IPS-20b (cell line): ENCODE measurements at regions not wholly inside any gene's neighbourhood (a gene's known extent, or its start where the extent isn't known, plus 50 kb on each side); places are given as distances from the start of the nearest gene placed in this dataset.

Experiments used
- H3K27ac ChIP-seq: one replicate; pipeline ENCODE4 v1.5.1; 2013; ENCODE audit warnings: low read length
- H3K27me3 ChIP-seq: 2 replicates; pipeline ENCODE4 v1.6.1; 2013; ENCODE audit warnings: mild to moderate bottlenecking, low read length, inconsistent platforms; ENCODE audit not compliant: insufficient read depth
- H3K36me3 ChIP-seq: 2 replicates; pipeline ENCODE4 v1.6.1; 2013; ENCODE audit warnings: low read depth, mild to moderate bottlenecking, inconsistent platforms, low read length, moderate library complexity; ENCODE audit not compliant: insufficient read depth
- H3K4me1 ChIP-seq: 2 replicates; pipeline ENCODE4 v1.6.1; 2013; ENCODE audit warnings: mild to moderate bottlenecking, control low read depth, inconsistent platforms, low read length, moderate library complexity; ENCODE audit not compliant: insufficient read depth
- H3K4me3 ChIP-seq: 2 replicates; pipeline ENCODE4 v1.5.1; 2013; ENCODE audit warnings: mild to moderate bottlenecking, low read length, inconsistent platforms
- H3K9ac ChIP-seq: 2 replicates; pipeline ENCODE4 v1.6.1; 2013; ENCODE audit warnings: low read depth, mild to moderate bottlenecking, inconsistent platforms, low read length, moderate library complexity
- H3K9me3 ChIP-seq: 2 replicates; pipeline ENCODE4 v1.6.1; 2013; ENCODE audit warnings: mild to moderate bottlenecking, low read depth, low read length, inconsistent platforms; ENCODE audit not compliant: insufficient read depth

DNA sequence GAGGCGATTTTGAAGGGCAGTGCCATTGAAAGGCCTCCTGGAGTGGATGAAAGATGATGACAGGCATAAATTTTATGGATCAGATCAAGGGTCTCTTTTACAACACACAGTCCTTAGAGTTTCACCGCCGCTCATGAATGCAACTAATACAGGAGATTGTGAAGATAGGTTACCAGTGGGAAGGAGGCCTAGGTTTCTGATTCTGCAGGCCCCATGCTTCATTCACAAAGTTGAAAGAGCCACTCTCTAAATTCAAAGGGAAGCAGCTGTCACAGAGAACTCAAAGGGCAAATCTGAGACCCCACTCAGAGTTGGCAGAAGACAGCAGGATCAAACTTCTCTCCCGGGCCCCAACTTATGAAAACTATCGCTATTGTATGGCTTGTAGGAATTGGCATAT lies 137.6 kb downstream of the MAP3K7 start:
- no peak overlapping the region for H3K27ac ChIP-seq
- no peak overlapping the region for H3K9ac ChIP-seq
- H3K9me3 ChIP-seq: no peaks in the 10 kb centered on the region
- H3K4me3 ChIP-seq: no peak overlapping the region
- no peaks in the 10 kb centered on the region for H3K27me3 ChIP-seq
- H3K4me1 ChIP-seq: peaks cover 30% of the 10 kb centered on the region
- no peaks in the 10 kb centered on the region for H3K36me3 ChIP-seq

- H3K27me3 ChIP-seq: no peaks in the 10 kb centered on the region
- peaks cover 32% of the 10 kb centered on the region for H3K4me1 ChIP-seq
- H3K36me3 ChIP-seq: no peaks in the 10 kb centered on the region
- H3K9me3 ChIP-seq: no peaks in the 10 kb centered on the region
- H3K27ac ChIP-seq: no peak overlapping the region
- H3K9ac ChIP-seq: no peak overlapping the region
- no peak overlapping the region for H3K4me3 ChIP-seq
These were observed 138.0 kb downstream of the MAP3K7 start for GRCh38 chr6:90448836-90449235.

- Histone ChIP-seq H3K9ac (no peak overlapping the region), H3K27ac (no peak overlapping the region), H3K4me1 (peaks cover 42% of the 10 kb centered on the region), H3K9me3 (no peaks in the 10 kb centered on the region), H3K4me3 (no peak overlapping the region), H3K27me3 (no peaks in the 10 kb centered on the region), H3K36me3 (no peaks in the 10 kb centered on the region)
These were observed 140.7 kb downstream of the MAP3K7 start for GRCh38 chr6:90446164-90446563.

DNA sequence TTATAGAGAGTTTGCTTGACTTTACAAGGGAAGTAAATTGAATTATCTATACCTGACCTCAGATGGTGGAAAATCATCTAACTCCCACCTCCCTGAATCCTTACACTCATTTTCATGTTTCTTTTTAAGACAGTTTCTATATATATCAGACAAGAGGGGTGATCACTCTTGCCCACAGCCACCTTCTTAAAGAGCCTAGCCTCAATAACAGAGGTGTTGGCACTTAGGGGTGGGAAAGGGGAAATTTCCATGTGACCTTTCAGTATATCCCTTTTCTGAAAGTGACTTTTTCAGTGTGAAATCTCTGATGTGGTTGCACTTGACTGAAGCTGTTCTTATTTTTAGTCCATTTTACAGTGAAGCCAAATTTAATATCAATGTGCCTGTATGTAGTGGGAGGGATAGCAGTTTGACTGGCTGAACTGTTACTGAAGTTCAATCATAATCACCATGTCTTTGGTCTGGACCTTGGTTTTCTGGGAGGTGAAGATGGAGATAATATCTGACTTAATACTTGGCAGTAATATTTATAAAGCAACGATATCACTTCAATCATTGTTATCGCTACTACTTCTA lies 141.3 kb downstream of the MAP3K7 start:
- Histone ChIP-seq H3K36me3 (no peaks in the 10 kb centered on the region), H3K4me3 (no peak overlapping the region), H3K27ac (no peak overlapping the region), H3K9me3 (no peaks in the 10 kb centered on the region), H3K4me1 (peaks cover 42% of the 10 kb centered on the region), H3K9ac (no peak overlapping the region), H3K27me3 (no peaks in the 10 kb centered on the region)

DNA sequence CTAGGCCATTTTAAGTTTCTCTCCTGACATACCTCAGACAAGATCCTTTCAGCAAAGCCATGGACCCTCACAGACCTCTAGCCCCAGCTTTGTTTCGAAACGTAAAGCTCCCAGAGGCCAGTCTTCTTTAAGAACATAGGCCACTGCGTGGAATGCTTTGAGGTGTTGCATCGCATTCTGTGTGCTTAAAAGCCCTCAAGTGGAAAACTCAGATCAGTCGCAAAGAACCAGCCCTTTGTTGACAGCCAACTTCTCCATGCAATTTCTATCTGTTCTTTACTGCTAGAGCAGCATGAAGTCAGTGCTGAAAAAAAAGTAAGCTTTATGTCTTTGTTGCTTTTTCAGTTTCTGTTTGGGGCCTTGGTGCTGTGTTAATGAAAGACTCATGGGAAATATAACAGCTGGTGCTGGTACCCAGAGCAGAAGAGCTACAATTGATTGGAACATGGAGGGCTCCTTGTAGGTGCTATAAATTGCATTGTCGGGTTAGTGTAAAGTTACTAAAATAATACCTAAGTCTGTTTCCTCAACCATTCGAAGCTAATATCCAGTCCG lies 142.6 kb downstream of the MAP3K7 start:
- H3K4me3 ChIP-seq: no peak overlapping the region
- H3K9ac ChIP-seq: no peak overlapping the region
- H3K27me3 ChIP-seq: no peaks in the 10 kb centered on the region
- H3K27ac ChIP-seq: no peak overlapping the region
- H3K4me1 ChIP-seq: peaks cover 29% of the 10 kb centered on the region
- no peaks in the 10 kb centered on the region for H3K9me3 ChIP-seq
- no peaks in the 10 kb centered on the region for H3K36me3 ChIP-seq

GRCh38 chr6:90442366-90442765 lies 144.5 kb downstream of the MAP3K7 start:
- Histone ChIP-seq H3K4me1 (peaks cover 33% of the 10 kb centered on the region), H3K9me3 (no peaks in the 10 kb centered on the region), H3K27ac (no peak overlapping the region), H3K9ac (no peak overlapping the region), H3K27me3 (no peaks in the 10 kb centered on the region), H3K36me3 (no peaks in the 10 kb centered on the region), H3K4me3 (no peak overlapping the region)

GRCh38 chr6:90440586-90441283 lies 144.1 kb upstream of the BACH2 start:
- Histone ChIP-seq H3K27ac (no peak overlapping the region), H3K9ac (no peak overlapping the region), H3K36me3 (no peaks in the 10 kb centered on the region), H3K27me3 (no peaks in the 10 kb centered on the region), H3K4me1 (peaks cover 44% of the 10 kb centered on the region), H3K9me3 (no peaks in the 10 kb centered on the region), H3K4me3 (no peak overlapping the region)

DNA sequence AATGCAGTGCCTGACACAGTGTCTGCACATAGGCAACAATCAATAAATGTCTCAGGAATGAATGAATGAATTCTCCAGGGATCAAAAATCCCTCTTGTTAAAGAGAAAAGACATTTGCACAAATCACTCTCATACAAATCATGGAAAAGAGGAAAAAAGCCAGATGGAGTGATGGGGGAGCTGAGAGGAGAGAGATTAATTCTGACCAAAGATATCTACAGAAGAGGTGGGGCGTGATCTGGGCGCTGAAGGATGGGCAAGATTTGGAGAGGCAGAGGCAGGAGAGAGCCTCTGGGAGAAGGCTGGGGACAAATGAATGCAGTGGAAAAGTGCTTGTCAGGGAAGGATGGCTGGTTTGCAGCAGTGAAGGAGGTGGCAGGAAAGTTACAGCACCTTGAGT lies 142.9 kb upstream of the BACH2 start:
- H3K4me1 ChIP-seq: peaks cover 55% of the 10 kb centered on the region

GRCh38 chr6:90436403-90436802 lies 139.8 kb upstream of the BACH2 start:
- no peak overlapping the region for H3K9ac ChIP-seq
- peaks cover 39% of the 10 kb centered on the region for H3K4me1 ChIP-seq
- H3K9me3 ChIP-seq: peaks cover 8% of the 10 kb centered on the region; the same call in 1 of the 2 replicates
- H3K4me3 ChIP-seq: no peak overlapping the region
- H3K27ac ChIP-seq: no peak overlapping the region
- H3K27me3 ChIP-seq: no peaks in the 10 kb centered on the region
- H3K36me3 ChIP-seq: no peaks in the 10 kb centered on the region

More for the DNA sequence above, 142.9 kb upstream of the BACH2 start:
- Histone ChIP-seq H3K4me3 (no peak overlapping the region), H3K9ac (no peak overlapping the region), H3K27ac (no peak overlapping the region), H3K9me3 (no peaks in the 10 kb centered on the region), H3K36me3 (no peaks in the 10 kb centered on the region), H3K27me3 (no peaks in the 10 kb centered on the region)

GRCh38 chr6:90435207-90435899 lies 138.7 kb upstream of the BACH2 start:
- Histone ChIP-seq H3K27me3 (no peaks in the 10 kb centered on the region), H3K9ac (no peak overlapping the region), H3K9me3 (peaks cover 8% of the 10 kb centered on the region; the same call in 1 of the 2 replicates), H3K36me3 (no peaks in the 10 kb centered on the region), H3K27ac (no peak overlapping the region), H3K4me3 (no peak overlapping the region; the same call in 1 of the 2 replicates), H3K4me1 (peaks cover 31% of the 10 kb centered on the region)

DNA sequence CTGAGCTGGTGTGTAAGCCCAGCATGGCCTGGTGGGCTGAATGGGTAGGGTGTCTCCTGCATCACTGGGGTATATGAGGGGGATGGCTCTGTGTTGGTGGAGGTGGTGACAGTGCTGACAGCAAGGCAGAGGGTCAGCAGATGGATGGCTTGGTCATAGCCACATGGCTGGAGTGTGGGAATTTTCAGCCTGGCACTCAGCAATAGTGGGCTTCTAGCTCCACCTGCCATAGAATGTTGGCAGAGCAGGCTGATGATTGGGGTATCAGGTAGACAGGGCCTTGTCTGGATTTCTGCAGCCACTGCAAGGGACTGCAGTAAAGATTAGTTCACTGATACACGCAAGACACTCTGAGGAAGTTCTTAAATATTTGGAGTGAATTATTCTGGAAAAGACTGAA lies 137.5 kb upstream of the BACH2 start:
- Histone ChIP-seq H3K27ac (no peak overlapping the region), H3K27me3 (no peaks in the 10 kb centered on the region), H3K9ac (no peak overlapping the region), H3K4me3 (no peak overlapping the region), H3K9me3 (peaks cover 20% of the 10 kb centered on the region), H3K4me1 (peaks cover 31% of the 10 kb centered on the region), H3K36me3 (no peaks in the 10 kb centered on the region)

- Histone ChIP-seq H3K9ac (no peak overlapping the region), H3K4me1 (peaks cover 27% of the 10 kb centered on the region), H3K27me3 (no peaks in the 10 kb centered on the region), H3K4me3 (no peak overlapping the region), H3K36me3 (no peaks in the 10 kb centered on the region), H3K27ac (no peak overlapping the region), H3K9me3 (peaks cover 27% of the 10 kb centered on the region)
These were observed 136.3 kb upstream of the BACH2 start for GRCh38 chr6:90432937-90433336.
